HG03469 (cell line): ENCODE measurements at regions not wholly inside any gene's neighbourhood (a gene's known extent, or its start where the extent isn't known, plus 50 kb on each side); places are given as distances from the start of the nearest gene placed in this dataset.
A peak's percentile ranks its signal among the peaks of the same experiment; 100 is the strongest.

Source experiments
- ATAC-seq: cut with Tn5 transposase; IDR thresholded peaks from one replicate; pipeline ENCODE4 v1.9.1; 2021; ENCODE audit warnings: mild to moderate bottlenecking, moderate library complexity, moderate number of reproducible peaks; ENCODE audit not compliant: unreplicated experiment

DNA sequence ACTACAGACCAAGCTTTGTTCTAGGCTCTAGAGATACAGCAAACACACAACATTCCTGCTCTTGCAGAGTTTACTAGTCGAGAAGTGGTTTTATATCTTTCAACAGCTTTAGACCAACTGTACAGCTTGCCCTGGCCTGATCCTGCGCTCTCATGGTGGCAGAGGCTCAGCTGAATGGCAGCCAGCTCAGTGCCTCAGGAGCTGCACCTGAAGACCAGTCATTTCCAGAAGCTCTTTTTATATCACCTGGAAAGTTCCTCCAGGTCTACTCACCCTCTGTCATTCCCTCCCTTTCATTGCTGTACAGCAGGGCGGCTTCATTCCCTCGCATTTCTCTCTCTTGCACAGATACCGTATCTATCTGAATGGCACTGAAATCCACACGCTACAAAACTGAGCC lies 319.8 kb downstream of the GATA3 start:
- ATAC-seq = no peak

DNA sequence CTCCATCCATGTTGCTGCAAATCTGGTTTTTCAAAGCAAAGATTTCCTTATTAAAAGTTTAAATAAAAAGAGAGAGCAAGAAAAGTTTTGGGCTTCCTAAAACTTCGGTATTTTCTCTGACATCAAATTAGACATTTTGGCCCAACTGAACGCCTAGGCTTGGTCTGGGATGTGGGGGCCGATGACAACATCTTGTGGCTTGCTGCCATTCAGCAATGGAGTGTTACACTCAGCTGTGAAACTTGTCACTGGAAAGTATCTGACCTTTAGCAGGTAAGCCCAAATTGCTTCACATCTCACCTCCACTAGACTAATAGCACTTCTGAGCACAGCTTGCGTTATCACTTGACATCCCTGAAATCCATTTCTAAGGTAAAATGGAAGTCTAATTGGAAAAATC lies 320.6 kb downstream of the GATA3 start:
- ATAC-seq = no peak

DNA sequence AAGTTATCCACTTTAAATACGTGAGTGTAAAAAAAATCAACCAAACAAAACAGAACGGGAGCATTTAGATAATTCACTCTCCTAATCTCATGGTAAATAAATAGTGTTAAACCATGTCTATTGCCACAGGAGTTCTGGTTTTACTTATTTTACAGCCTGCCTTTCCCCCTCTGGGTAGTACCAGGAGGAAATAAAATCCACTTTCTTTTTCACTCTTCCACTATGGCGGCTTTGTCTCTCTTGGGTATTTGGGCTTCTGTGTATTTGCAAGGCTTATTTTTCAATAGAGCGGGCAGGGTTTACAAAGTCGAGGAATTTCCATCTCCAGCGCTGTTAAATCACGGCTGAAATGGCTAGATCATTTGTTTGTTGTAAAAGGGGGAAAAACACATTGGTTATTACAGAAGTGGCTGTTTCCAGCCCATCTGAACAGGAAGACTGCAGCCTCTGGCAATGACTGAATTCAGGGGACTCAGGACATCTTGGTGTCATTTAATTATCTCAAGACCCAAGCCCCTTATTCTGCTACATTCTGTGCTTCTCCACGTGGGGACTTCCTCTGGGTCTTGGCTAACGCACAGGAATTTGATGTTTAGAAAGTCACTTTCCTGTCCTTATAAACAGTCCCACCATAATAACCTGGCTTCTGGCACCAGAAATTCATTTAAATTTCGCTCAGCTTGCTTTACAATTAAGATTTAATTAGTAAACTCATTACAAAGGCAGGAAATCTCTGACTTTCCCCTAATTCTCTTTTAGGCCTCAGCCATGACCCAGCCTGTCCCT lies 323.9 kb downstream of the GATA3 start:
- ATAC-seq = no peak

DNA sequence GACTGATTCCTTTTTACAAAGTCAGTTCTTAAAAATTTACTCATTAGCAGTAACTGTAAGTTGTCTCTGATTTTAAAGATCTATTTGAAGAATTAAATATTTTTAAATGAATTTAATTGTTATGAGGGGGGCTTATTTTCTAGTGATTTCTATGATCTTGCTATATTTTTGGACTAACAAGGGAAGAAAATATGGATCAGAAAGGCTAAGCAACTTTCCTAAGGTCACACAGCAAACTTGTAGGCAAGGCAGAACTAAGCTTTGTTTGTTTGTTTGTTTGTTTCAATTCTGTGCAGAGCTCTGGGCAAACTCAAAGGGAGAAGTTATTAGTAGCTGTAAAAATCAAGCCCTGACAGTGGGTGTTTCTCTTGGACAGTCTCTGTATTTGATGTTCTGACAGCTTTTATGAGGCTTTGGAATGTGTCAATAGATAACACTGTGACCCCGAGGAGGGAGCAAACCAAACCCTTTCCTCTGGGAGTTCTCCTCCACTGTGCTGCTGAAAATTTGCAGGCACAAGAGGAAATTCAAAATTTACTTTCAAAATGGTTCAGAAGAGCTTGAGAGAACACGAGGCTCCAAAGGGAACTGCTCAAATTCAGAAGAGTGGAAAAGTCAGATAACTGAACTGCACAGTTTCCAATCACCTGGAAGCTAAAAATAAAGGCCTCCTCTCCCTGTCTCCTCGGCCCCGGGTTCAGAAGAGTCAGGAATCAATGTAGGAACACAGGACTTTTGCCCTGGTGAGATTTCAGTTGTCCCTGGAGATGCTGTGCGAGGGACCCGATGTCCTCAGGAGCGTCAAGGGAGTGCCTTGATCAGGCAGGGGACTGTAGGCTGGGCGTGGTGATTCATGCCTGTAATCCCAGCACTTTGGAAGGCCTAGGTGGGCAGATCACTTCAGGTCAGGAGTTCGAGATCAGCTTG lies 325.7 kb downstream of the GATA3 start:
- ATAC-seq = no peak

DNA sequence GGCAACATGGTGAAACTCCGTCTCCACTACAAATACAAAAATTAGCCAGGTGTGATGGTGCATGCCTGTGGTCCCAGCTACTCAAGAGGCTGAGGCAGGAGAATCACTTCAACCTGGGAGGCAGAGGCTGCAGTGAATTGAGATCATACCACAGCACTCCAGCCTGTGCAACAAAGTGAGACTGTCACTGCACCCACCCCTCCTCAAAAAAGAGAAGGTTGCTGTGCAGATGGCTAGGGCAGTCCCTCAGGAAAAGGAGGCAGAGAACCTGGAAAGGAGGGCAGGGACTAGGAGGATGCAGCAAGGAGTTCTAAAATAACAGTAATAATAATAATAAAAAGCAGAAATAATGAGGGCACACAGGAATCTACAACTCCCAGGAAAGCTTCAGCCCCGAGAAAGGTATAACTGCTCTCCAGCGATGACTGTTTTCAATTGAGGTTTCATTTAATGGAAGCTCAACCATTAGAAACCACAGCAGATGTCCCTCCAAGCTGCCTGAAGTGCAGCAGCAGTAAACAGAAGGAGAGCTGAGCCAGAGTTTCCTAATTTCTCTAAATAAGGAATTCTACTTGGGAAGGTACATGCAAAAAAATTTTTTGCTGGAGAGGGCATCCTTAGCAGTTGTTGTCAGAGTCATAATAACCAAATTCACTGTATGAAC lies 326.5 kb downstream of the GATA3 start:
- ATAC-seq = no peak

DNA sequence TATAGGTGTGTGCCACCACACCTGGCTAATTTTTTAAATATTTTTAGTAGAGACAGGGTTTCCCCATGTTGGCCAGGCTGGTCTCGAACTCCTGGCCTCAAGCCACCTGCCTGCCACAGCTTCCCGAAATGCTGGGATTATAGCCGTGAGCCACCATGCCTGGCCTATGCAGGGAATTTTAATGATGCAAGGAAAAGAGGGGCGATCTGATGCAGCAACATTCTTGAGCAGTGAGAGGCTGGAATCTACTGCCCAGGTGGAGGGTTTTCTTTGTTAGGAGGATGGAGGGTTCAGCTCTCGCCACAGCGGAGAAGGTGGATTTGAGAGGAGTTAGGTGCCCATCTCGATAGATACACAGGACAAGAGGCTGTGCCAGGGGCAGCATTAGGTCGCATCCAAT lies 332.3 kb downstream of the GATA3 start:
- no peak for ATAC-seq

DNA sequence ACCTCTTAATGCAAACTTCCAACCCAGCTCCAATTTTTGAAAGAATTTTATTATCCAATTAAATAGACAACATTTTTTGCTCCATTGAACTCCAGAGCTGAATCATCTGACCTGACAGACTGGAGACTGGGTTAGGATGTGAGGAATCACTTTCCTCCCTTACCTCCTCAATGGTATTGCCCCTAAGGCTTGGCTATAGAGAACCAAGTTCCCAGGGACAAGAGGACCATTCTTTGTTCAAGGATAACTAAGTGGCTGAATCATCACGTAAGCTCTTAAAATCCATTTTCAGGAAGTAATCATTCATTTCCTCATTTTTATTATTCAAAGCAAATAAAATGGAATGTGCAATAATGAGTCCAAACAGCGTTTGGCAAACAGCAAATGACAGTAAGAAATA lies 335.1 kb downstream of the GATA3 start:
- no peak for ATAC-seq

DNA sequence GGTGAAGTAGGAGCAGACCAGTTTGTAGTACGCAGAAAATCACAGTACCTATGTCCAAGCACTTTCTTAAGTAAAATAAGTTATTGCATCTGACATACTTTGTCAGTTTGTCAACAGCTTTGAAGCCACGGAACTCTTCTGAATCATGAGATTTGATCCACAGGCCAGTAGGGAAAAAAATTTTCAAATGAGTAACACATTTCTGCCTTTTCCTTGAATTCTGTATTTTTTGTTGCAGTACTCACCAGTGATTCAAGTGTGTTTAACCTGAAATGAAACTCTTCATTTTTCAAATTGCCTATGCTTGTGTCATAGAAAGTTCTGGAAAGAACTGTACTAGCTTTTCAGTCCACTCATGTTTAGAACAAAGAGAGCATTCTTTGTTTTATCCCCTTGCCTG lies 337.7 kb downstream of the GATA3 start:
- ATAC-seq = no peak

DNA sequence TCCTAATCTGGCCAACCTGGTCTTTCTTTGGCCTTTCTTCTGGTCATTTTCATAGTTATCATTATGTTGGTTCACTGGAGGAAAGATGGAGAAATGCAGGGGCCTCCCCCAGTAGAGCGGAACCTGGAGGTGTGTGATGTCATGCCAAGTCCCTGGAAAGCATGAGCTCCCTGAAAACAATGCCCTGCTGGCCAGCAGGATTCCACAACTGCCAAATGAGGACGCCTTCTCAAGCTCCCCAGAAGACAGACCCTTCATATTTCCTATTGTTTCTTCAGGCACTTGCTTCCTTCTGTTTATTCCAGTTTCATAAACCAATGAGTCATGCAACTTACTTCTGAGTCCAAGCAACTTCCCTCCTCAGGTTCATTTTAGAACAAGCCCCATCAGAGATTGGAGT lies 339.0 kb downstream of the GATA3 start:
- ATAC-seq = no peak

DNA sequence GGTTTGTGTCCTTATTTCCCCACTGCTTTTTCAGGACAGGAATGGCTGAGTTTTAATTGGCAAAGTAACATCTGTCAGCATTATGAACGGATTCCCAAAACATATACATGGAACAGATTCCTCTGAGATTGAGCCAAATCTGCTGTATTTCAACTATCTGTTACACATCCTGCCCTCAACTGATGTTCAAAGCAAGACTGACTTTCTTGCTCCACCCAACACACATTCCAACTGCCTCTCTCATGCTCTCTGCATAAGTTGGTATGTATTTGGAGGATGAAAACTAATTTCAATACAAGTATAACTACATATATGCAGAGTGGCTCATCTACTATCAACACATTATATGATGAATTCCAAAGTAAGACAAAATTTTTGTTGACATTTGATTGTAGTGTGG lies 342.2 kb downstream of the GATA3 start:
- no peak for ATAC-seq

DNA sequence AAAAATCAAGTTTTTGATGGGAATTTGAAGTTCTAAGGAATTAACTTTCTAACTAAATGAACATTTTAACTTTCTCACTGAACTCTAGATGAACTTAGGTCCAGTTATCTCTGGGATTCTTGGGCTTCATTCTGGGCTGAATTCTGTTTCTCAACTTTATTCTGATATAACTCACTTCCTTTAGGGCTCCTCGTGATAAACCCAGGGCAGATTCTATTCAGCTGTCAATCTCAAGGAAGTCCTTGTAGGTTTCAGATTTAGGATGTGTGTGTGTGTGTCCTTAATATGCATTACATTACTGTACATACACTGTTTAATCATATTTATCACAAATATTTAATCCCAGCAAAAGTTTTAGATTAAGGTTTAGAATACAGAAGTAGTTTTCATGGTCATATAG lies 344.3 kb downstream of the GATA3 start:
- ATAC-seq = no peak

DNA sequence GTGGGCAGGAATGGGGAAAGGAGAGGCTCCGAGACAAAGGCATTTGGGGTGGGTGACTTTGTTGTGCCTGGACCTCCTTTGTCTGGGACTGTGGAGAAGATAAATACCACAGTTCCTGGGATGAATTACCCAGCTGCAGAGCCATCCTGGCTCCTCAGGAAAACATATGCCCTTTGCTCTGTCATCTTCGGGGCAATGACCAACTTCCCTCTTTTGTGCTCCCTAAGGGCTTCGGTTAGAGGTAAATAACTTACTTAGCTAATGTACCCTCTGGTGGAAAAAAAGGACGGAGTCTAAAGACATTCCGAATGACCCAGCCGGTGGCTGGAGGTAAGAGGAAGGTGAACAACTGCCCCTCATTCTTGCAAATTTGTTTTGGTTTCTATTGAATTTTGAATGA lies 345.7 kb downstream of the GATA3 start:
- ATAC-seq = no peak

DNA sequence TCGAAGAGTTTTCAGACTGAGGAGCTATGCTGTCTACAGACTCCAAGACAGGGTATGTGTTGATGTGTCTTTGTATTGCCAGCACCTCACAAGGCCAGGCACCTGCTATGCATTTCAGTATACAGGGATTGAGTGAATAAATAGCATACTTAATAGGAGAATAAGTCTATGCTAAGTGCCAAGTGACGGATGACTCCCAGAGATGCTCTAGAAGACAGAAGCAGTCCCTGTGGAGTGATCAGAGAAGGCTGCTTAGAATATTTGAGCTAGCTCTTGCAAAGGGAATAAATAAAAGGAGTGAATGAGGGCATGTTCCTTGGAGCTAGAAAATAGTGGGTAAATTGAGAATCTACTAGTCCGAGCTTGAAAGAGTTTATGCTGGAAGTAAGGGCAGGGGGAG lies 346.4 kb downstream of the GATA3 start:
- no peak for ATAC-seq

DNA sequence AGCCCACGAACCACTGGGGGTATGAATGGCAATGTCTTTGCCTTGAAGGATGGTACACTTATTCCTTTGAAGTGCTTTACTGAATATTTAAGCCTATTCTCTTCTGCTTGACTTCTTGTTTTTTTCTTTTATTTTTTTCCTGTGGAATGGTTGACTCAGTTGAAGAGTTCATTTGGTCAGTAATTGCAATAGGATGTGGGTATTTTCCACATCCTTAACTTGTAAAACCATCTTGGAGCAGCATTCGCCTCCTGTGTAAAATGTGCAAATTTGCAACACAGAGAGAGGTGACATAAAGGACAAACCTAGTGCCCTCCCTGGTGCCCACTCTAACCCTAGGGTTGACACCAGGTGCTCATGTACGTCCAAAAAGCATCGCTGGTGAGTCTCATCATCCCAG lies 347.0 kb downstream of the GATA3 start:
- ATAC-seq = no peak

DNA sequence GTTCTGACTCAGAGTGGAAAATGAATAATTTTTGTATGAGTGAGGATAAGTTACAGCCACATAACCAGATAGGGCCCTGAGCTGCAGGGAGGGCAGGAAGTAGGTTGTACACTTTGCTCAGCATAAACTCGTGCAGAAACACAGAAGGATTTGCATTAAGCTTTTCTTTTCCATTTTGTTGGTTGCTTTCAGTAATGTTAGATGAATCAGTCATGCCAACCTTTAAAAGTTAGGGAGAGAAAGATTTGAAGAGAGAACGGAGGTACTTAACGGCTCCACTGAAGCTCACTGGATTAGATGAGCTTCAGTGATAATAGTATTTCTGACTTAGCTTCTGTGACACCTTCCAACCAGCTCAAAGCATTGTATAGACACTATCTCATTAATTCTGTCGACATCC lies 348.1 kb downstream of the GATA3 start:
- no peak for ATAC-seq

DNA sequence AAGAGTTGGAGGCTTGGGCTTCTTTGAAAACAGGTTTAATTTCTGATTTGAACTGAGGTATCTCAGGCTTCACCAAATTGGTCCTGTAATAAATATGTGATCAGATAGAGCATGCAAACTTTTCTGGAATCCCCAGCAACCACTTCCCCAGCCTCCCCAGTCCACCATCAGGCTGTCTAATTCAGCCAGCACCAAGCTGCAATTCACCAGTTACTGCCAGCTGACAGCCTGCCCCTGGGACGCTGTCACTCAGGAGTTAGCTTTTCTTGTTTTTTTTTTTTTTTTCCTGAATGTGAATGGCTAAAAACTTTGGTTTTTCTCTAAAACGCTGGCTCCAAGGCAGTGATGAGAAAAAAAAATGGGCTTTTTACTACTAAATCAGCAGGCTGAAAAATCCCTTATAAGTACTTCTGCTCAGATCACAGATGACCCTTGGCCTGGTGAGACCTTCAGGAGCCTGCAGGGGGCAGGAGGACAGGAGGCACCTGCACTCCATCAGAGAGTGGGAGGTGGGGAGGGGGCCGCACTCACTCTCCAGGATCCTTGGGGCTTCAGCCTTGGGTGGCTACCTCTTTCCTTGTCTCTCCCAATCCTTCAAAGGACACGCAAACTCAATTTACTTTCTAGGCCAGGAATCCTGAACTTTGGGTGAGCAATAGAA lies 349.4 kb downstream of the GATA3 start:
- ATAC-seq = no peak

DNA sequence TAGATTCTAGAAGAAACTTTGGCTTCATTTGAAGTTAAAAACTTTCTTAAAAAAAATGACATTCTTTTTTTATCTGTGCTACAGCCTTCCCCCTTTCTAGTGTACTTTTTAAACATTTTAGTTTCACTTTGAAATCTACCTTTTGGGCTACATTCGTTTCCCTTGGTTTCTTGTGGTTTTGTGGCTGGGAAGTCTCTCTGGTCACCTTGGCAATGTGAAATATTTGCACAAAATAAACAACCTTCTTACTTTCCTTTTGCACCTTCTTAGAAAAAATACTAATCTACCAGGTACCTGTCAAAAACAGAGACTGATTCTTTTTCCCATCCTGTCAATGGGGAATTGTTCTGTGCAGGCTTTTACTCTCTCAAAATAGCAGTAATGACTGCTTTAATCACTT lies 350.2 kb downstream of the GATA3 start:
- peak; percentile 86 for ATAC-seq

DNA sequence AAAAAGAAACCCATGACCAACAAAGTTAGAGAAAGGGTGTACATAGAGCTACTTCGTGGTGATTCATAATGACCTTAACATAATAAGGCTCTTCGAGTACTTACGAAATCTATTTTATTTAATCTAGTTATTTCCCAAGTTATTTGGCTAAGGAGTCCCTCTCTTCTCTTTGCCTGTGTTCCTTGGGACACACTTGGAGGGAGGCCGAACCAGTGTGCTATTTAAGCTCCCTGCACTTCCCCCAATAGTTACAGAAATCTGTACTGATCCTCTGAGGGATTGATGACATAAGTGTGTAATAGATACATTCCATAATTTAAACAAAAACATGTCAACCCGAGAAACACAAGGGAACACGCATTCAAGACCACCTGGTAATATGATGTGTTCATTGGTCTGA lies 351.1 kb downstream of the GATA3 start:
- no peak for ATAC-seq

DNA sequence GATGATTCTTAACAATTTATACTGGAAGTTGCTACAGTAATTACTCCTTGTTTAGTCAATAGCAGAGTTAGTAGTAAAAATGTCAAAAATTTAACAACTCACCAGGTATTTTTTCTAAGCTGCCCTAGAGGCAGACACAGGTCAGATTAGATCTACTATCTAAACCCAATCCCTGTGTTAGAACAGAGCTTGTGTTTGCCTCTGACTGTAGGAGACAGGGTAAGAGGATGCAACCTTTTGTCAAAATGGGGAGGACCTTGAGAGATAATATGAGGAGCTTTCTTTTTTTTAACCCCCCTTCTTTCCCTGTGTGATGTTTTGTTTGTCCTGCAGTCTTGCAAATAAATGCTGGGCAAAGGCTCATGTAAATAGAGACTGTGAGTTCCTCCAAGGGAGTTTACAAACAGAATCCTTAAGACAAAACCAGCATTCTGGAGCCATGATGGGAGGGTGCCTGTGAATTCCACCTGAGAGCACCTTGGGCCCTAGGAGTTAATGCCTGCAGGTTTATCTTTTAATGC lies 353.1 kb downstream of the GATA3 start:
- ATAC-seq = no peak

DNA sequence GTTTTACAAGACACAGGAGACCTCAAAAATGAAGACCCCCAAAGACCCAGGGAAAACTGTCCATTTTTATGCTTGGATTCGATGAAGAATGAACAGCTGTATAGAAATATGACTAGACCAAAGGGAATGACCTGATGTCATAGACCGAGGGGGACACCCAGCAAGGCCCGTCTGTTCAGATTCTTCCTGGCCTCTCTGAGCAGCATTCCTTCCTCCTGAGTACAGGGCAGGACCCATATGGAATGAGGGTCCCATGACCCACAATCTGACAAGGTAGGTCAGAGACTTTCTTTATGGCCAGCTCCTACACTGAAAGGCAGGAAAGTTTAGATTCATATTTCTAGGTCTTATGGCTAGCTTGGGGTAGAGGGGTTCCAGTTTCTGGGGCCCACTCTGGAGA lies 356.0 kb downstream of the GATA3 start:
- no peak for ATAC-seq

DNA sequence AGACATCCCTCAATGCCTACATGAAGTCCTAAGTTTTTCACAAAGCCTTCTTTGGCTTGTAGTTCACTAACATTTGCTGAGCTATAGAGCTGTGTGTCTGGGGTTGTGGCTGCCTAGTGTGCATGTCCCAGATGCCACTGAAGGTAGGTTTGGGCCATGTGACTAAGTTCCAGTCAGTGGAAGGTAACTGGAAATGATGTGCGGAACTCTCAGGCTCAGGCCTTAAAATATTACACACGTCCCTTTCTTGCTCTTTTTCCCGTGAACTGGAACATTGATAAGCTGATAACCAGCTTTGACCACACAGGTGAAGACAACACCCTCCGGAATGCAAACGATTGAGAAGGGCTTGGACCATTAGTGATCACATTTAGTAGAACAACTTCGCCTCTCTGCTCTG lies 358.1 kb downstream of the GATA3 start:
- ATAC-seq = no peak
